GM18907 (cell line): ENCODE measurements at regions not wholly inside any gene's neighbourhood (a gene's known extent, or its start where the extent isn't known, plus 50 kb on each side); places are given as distances from the start of the nearest gene placed in this dataset.

Experiments
- ATAC-seq: cut with Tn5 transposase; IDR thresholded peaks from one replicate; pipeline ENCODE4 v1.9.1; 2021; ENCODE audit warnings: mild to moderate bottlenecking, moderate library complexity; ENCODE audit not compliant: unreplicated experiment

GRCh38 chr6:122524056-122524455 lies 52.4 kb upstream of the SERINC1 start:
- ATAC-seq = no peak

- ATAC-seq = peak; percentile 96
Measured at GRCh38 chr6:122530440-122531046, 58.9 kb upstream of the SERINC1 start.

- ATAC-seq = no peak
Measured at GRCh38 chr6:122548281-122548680, 61.9 kb upstream of the PKIB start.

GRCh38 chr6:122548820-122549219 lies 61.4 kb upstream of the PKIB start:
- ATAC-seq = no peak

GRCh38 chr6:122553697-122554096 lies 56.5 kb upstream of the PKIB start:
- no peak for ATAC-seq

- no peak for ATAC-seq
Measured at GRCh38 chr6:122555561-122555960, 54.6 kb upstream of the PKIB start.

- ATAC-seq = no peak
Measured at GRCh38 chr6:122558080-122558479, 52.1 kb upstream of the PKIB start.
